ENCODE measurements at regions not wholly inside any gene's neighbourhood (a gene's known extent, or its start where the extent isn't known, plus 50 kb on each side); places are given as distances from the start of the nearest gene placed in this dataset.
A peak's percentile ranks its signal among the peaks of the same experiment; 100 is the strongest.

DNA sequence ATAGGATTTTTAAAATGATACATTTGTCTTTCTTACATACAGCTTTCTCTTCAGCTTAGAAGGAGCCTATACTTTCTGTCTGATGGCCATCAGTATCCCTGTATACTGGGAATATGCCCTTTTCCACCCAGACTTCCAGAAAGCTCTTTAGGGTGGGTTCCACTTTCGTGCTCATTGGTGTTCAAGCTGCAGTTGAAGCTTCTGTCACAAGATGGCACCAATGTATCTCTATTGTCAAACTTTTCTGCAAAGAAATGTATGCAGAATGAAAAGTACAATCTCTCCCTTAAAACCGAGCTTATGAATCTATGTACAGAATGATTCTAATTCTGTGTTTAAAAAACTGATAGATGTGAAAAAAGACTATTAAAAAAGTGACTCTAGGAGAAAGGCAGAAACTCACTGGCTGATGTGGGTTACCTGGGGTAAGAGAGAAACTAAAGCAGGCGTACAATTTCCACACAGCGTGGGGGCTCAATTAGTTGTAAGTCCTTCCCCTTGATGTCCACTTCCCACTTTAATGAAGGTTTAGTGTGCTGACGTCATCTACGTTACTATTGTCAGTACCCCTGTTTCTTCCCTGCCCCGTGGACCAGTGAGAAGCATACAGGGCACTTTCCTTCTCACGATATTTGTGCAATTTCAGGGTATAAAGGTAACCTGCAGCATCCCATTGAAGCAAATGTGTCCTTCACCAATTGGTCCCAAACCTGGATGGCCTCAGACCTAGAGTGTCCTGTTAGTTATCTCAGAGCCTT is 57.3 kb upstream of the TCEAL2 start:
- DNase-seq (ENCODE audit: low read depth, low spot score) (peak; percentile 17), FAIRE-seq (peak; percentile 68)
- H3K36me3 ChIP-seq (ENCODE audit: control insufficient read depth in 2 of 2, extremely low read depth in 1 of 2, insufficient read depth in 2 of 2, low read length in 2 of 2) = no peaks in the 10 kb centered on the region
- H2AFZ ChIP-seq (ENCODE audit: low read depth, low read length) = no peak overlapping the region
- intact Hi-C loops (cut with micrococcal nuclease) (loop anchor here (10.0 kb wide), 1 partner anchor 837 kb away; no protein-coding TSS in a partner anchor), dilution Hi-C loops (cut with MboI; ENCODE audit: extremely low pct_ligation_motif_present, low sequenced_read_pairs) (no loop called here)
- no peaks in the 10 kb centered on the region for H3K9me1 ChIP-seq (replicated peaks; ENCODE audit: control insufficient read depth, extremely low read depth, insufficient read depth, low read length)
- H3K4me2 ChIP-seq (ENCODE audit: insufficient read depth, low read length) = no peak overlapping the region
- ChIA-PET POLR2A (no interaction called here), CTCF (interaction anchor here (0.6 to 1.8 kb wide), 9 partner anchors 17 to 1108 kb away, joined by 3 to 14 read pairs (median 4); partner anchors contain the start of gene BEX5)
- H3K27me3 ChIP-seq (ENCODE audit: control insufficient read depth in 2 of 2, insufficient read depth in 2 of 2, low read length in 2 of 2) = no peaks in the 10 kb centered on the region
- no peaks in the 10 kb centered on the region for H3K79me2 ChIP-seq (ENCODE audit: control insufficient read depth, insufficient read depth, low read length)
- H3K4me3 ChIP-seq (replicated peaks in 1 of 3; ENCODE audit: insufficient read depth in 1 of 3, low read depth in 1 of 3, low read length in 3 of 3) = no peak overlapping the region
- H3K27ac ChIP-seq (ENCODE audit: insufficient read depth, low read depth, low read length) = no peak overlapping the region
- no TSS peak for BruUV-seq (replicated peaks)
- H3K9ac ChIP-seq (replicated peaks; ENCODE audit: extremely low read depth, insufficient read depth, low read length) = no peak overlapping the region
- TF ChIP-seq, protein P1, sequence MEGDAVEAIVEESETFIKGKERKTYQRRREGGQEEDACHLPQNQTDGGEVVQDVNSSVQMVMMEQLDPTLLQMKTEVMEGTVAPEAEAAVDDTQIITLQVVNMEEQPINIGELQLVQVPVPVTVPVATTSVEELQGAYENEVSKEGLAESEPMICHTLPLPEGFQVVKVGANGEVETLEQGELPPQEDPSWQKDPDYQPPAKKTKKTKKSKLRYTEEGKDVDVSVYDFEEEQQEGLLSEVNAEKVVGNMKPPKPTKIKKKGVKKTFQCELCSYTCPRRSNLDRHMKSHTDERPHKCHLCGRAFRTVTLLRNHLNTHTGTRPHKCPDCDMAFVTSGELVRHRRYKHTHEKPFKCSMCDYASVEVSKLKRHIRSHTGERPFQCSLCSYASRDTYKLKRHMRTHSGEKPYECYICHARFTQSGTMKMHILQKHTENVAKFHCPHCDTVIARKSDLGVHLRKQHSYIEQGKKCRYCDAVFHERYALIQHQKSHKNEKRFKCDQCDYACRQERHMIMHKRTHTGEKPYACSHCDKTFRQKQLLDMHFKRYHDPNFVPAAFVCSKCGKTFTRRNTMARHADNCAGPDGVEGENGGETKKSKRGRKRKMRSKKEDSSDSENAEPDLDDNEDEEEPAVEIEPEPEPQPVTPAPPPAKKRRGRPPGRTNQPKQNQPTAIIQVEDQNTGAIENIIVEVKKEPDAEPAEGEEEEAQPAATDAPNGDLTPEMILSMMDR (IDR thresholded peaks at IDR 0.05; ENCODE audit: extremely low read depth in 1 of 2, insufficient read depth in 1 of 2, low read depth in 1 of 2, low read length in 2 of 2) = peak in 1 of 2 donors; percentile 26
- TF ChIP-seq JUN (IDR thresholded peaks at IDR 0.05; ENCODE audit: borderline replicate concordance, insufficient read depth, insufficient read length, low read depth) = no peak
- TF ChIP-seq, protein P2, sequence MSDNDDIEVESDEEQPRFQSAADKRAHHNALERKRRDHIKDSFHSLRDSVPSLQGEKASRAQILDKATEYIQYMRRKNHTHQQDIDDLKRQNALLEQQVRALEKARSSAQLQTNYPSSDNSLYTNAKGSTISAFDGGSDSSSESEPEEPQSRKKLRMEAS (IDR thresholded peaks at IDR 0.05; ENCODE audit: insufficient read depth, insufficient read length) = no peak
- TF ChIP-seq GATA2 (IDR thresholded peaks at IDR 0.05; ENCODE audit: insufficient read depth, insufficient read length, low read depth, low read length) = no peak
- no peaks in the 10 kb centered on the region for H3K9me3 ChIP-seq (replicated peaks; ENCODE audit: control insufficient read depth, insufficient read depth, low read length)
- H3K4me1 ChIP-seq (ENCODE audit: control insufficient read depth, extremely low read depth, insufficient read depth, low read length) = no peaks in the 10 kb centered on the region
- no peaks in the 10 kb centered on the region for H4K20me1 ChIP-seq (replicated peaks; ENCODE audit: control insufficient read depth, extremely low read depth, insufficient read depth, low read length)

All from endothelial cell of umbilical vein (primary cell).